ENCODE measurements at regions not wholly inside any gene's neighbourhood (a gene's known extent, or its start where the extent isn't known, plus 50 kb on each side); places are given as distances from the start of the nearest gene placed in this dataset.

- Histone ChIP-seq H3K4me1 (ENCODE audit: insufficient read depth, low read length) (no peaks in the 10 kb centered on the region), H4K20me1 (ENCODE audit: insufficient read depth, low read length) (no peaks in the 10 kb centered on the region), H3K27ac (ENCODE audit: extremely low read length, insufficient read depth, low read length) (no peak overlapping the region), H2AFZ (ENCODE audit: low read length) (no peak overlapping the region), H3K4me3 (replicated peaks in 1 of 3; ENCODE audit: insufficient read depth in 1 of 3, low read depth in 2 of 3, low read length in 3 of 3) (no peak overlapping the region), H3K36me3 (replicated peaks in 1 of 2; ENCODE audit: control insufficient read depth in 1 of 2, insufficient read depth in 2 of 2, low read length in 2 of 2) (no peaks in the 10 kb centered on the region), H3K9ac (ENCODE audit: insufficient read depth, low read depth, low read length) (no peak overlapping the region), H3K4me2 (ENCODE audit: low read depth, low read length) (no peak overlapping the region), H3K9me3 (ENCODE audit: low read length) (peaks cover 8% of the 10 kb centered on the region), H3K27me3 (ENCODE audit: control insufficient read depth in 1 of 2, insufficient read depth in 2 of 2, low read length in 2 of 2) (no peaks in the 10 kb centered on the region; a peak in 1 of 5 replicates), H3K79me2 (ENCODE audit: insufficient read depth, low read length) (no peaks in the 10 kb centered on the region)
- in situ Hi-C loops (cut with HindIII; ENCODE audit: extremely low pct_ligation_motif_present, low pct_unique_long_range_greater_than_20kb): no loop called here
- no peak for DNase-seq (ENCODE audit: low spot score)
- no peak for FAIRE-seq
- BruUV-seq (replicated peaks): no TSS peak
- WGBS (ENCODE audit: low lambda C conversion rate): 10% methylated on average over 11 of the region's 13 CpGs
- ChIA-PET POLR2A (no interaction called here), CTCF (ENCODE audit: low intra/inter-chr PET ratio, low total read pairs) (no interaction called here)
- intact Hi-C loops (cut with micrococcal nuclease; ENCODE audit: unreplicated experiment): no loop called here
- no peak for ATAC-seq
- no peak for TF ChIP-seq ZNF468 (CRISPR knock-in tag; IDR thresholded peaks at IDR 0.05)
- no peak for TF ChIP-seq IRX3 (CRISPR knock-in tag; IDR thresholded peaks at IDR 0.05; ENCODE audit: borderline replicate concordance, low read depth)
- no peak for TF ChIP-seq ZFP90 (CRISPR knock-in tag; IDR thresholded peaks at IDR 0.05; ENCODE audit: borderline replicate concordance)
- TF ChIP-seq HDAC1 (CRISPR knock-in tag; IDR thresholded peaks at IDR 0.05): no peak
- TF ChIP-seq ADNP (CRISPR knock-in tag; IDR thresholded peaks at IDR 0.05): no peak
- no peak for TF ChIP-seq ZNF354B (CRISPR knock-in tag; IDR thresholded peaks at IDR 0.05)
- no peak for TF ChIP-seq TFDP1 (CRISPR knock-in tag; IDR thresholded peaks at IDR 0.05; ENCODE audit: borderline replicate concordance)
- no peak for TF ChIP-seq POLR2AphosphoS2 (IDR thresholded peaks at IDR 0.05; ENCODE audit: low read depth, low read length)
- no peak for TF ChIP-seq ARNT2 (CRISPR knock-in tag; IDR thresholded peaks at IDR 0.05; ENCODE audit: low read depth)
- no peak for TF ChIP-seq DNMT1 (CRISPR knock-in tag; IDR thresholded peaks at IDR 0.05)
- TF ChIP-seq, protein P1, sequence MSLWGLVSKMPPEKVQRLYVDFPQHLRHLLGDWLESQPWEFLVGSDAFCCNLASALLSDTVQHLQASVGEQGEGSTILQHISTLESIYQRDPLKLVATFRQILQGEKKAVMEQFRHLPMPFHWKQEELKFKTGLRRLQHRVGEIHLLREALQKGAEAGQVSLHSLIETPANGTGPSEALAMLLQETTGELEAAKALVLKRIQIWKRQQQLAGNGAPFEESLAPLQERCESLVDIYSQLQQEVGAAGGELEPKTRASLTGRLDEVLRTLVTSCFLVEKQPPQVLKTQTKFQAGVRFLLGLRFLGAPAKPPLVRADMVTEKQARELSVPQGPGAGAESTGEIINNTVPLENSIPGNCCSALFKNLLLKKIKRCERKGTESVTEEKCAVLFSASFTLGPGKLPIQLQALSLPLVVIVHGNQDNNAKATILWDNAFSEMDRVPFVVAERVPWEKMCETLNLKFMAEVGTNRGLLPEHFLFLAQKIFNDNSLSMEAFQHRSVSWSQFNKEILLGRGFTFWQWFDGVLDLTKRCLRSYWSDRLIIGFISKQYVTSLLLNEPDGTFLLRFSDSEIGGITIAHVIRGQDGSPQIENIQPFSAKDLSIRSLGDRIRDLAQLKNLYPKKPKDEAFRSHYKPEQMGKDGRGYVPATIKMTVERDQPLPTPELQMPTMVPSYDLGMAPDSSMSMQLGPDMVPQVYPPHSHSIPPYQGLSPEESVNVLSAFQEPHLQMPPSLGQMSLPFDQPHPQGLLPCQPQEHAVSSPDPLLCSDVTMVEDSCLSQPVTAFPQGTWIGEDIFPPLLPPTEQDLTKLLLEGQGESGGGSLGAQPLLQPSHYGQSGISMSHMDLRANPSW (CRISPR knock-in tag; IDR thresholded peaks at IDR 0.05; ENCODE audit: borderline replicate concordance): no peak
- no peak for TF ChIP-seq ZNF761 (CRISPR knock-in tag; conservative IDR thresholded peaks at IDR 0.05)
- TF ChIP-seq, protein P2, sequence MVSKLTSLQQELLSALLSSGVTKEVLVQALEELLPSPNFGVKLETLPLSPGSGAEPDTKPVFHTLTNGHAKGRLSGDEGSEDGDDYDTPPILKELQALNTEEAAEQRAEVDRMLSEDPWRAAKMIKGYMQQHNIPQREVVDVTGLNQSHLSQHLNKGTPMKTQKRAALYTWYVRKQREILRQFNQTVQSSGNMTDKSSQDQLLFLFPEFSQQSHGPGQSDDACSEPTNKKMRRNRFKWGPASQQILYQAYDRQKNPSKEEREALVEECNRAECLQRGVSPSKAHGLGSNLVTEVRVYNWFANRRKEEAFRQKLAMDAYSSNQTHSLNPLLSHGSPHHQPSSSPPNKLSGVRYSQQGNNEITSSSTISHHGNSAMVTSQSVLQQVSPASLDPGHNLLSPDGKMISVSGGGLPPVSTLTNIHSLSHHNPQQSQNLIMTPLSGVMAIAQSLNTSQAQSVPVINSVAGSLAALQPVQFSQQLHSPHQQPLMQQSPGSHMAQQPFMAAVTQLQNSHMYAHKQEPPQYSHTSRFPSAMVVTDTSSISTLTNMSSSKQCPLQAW (CRISPR knock-in tag; IDR thresholded peaks at IDR 0.05): no peak
- TF ChIP-seq FIP1L1 (IDR thresholded peaks at IDR 0.05; ENCODE audit: borderline replicate concordance, insufficient read depth, low read depth, low read length): no peak
- no peak for TF ChIP-seq NONO (IDR thresholded peaks at IDR 0.05)
- TF ChIP-seq NONO (CRISPR knock-in tag; conservative IDR thresholded peaks at IDR 0.05): no peak
- no peak for TF ChIP-seq MAF1 (CRISPR knock-in tag; IDR thresholded peaks at IDR 0.05; ENCODE audit: borderline replicate concordance)
- TF ChIP-seq, protein P3, sequence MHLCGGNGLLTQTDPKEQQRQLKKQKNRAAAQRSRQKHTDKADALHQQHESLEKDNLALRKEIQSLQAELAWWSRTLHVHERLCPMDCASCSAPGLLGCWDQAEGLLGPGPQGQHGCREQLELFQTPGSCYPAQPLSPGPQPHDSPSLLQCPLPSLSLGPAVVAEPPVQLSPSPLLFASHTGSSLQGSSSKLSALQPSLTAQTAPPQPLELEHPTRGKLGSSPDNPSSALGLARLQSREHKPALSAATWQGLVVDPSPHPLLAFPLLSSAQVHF (CRISPR knock-in tag; IDR thresholded peaks at IDR 0.05): no peak
- TF ChIP-seq FOXO1 (CRISPR knock-in tag; IDR thresholded peaks at IDR 0.05): no peak
Observed at GRCh38 chr19:13573056-13573667, 66.9 kb upstream of the CACNA1A start.

Data from HepG2 (cell line).